HG03460 (cell line): ENCODE measurements at regions not wholly inside any gene's neighbourhood (a gene's known extent, or its start where the extent isn't known, plus 50 kb on each side); places are given as distances from the start of the nearest gene placed in this dataset.
"Not testable (repeated sequence)": the region's sequence is repeated elsewhere in the genome, so short reads cannot be mapped to it uniquely, and the experiment has no call there.

Experiments used
- ATAC-seq: cut with Tn5 transposase; IDR thresholded peaks from one replicate; pipeline ENCODE4 v1.9.1; 2021; ENCODE audit not compliant: unreplicated experiment

DNA sequence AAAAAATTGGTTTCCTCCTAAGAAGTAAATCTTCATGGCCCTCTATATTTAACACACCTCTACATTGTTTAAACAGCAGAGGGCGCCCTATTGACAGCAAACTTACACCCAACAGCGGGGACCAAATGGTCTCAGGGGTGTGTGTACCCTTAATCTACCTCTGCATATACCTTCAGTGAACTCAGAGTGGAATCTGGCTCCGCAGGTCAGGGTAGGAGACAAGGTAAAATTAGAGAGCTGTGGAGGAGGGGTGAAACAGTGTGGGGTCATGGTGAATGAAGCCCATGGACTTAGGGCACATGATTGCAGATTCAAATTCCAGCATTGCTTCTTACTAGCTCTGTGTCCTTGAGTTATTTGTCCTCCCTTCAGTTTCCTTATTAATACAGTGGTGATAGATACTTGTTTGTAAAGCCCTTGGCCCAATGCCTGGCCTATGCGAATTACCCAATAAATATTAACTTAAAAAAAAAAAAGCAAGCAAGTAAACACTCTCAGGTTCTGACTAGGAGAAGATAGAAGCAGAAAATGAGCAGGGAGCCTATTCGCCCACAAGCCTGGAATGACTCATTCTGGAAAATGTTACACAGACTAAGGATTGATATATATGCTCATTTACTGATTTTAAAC, 122.9 kb downstream of the CAVIN4 start:
- ATAC-seq = no peak

DNA sequence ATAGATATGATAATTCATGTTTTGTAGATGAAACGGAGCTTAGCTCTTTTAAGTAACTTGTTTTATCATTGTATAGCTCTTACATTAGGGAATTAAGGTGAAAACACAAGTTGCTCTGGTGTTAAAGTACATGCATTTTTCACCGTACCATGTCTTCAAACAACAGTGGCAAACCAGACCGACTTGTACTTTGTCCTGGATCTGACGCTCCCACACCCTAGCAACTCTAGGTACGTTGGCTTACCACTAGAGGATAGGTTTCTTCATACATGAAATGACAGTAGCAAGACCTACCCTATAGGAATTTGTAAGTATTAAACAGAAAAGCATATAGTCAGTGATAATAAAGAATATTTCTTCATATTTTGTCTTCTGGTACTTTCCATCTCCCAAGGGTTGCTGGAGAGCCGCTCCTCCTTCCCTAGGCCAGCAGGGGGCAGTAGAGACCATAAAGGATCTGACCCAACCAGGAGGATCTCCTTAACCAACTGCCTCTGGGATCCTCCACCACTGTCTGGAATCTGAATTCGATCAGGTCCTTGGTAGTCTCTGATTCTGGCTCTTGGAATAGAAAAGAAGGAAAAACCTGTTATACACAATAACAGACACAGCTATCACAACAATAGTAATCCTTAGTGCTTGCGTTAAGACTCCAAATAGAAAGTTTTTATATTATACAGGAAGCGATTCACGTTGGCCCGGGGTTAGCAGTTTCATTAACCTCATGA, 136.7 kb downstream of the CAVIN4 start:
- ATAC-seq = peak; percentile 88

DNA sequence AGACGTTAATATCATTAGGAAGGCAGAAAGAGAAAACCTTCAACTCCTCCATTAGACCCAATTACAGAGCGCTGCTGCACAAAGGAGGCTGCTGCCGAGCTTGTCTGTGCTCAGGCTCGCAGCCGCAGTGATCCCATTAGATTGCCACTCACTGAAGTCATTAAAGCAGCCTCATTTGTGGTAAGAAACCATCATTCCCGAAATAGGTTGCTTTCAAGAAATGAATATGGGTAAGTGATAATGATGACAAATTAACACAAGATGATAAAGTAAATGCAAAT, 137.2 kb downstream of the CAVIN4 start:
- ATAC-seq = no peak

DNA sequence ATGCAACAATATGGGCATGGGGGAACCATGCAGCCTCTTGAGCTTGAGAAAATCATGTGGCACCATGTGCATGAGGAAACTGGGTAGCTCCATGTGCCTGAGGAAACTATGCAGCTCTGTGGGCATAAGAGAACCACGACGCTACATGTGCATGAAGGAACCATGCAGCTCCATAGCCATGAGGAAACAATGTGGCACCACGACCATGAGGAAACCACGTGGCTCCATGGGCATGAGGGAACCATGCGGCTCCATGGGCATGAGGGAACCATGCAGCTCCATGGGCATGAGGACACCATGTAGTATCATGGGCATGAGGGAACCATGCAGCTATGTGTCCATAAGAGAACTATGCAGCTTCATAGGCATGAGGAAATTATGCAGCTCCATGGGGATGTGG, 140.8 kb downstream of the CAVIN4 start:
- ATAC-seq = no peak

DNA sequence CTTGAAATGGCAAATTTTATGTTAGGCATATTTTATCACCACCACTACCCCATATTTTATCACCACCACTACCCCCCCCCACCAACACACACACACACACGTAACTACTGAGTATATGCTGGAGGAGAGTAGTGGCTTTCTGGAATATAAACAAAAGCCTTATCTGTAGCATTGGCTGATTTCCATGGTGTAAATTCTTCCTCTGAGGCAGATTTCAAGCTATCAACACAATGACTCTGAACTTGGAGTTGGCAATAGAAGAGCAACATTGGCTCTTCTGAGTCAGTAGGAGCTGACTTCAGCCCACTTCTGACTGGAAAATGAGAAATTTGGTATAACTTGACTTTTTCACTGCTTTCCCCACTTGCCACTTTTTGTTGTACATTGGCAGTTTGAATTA, 143.0 kb downstream of the CAVIN4 start:
- no peak for ATAC-seq

DNA sequence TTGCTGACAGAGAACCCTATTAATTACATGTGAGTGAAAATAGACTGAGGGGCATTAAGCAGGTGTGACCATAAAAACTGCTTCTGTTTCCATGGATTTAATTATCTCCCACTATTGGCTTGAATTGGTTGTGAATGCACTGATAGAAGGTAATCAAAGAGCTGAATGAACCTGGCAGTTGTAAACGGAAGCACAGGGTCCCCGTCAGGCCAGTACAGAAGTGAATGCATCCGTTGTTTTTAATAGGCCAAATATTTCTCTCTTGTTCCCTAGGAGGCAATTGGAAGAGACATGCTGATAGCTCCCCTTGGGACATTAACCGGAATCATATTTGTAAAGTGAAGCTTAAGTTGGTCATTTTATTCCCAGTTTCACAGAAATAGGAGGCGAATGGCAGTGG, 147.0 kb downstream of the CAVIN4 start:
- ATAC-seq = no peak

DNA sequence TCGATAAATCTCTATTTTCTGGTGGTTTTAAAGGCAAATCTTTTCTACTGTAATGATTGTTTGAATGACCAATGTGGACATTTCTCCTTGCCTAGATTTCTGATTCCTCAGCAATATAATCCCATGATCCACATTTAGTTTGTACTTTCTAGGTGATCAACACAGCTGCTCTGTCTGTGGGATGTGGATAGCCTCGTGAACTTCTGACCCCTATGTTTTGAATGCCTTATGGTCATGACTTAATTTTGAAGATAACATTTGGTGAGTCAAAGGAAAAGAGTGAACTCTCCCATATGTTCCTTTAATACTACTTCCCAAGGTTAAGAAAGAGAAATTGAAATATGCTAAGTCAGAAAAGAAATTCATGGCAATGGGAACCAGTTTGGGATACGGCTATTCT, 147.5 kb downstream of the CAVIN4 start:
- no peak for ATAC-seq

DNA sequence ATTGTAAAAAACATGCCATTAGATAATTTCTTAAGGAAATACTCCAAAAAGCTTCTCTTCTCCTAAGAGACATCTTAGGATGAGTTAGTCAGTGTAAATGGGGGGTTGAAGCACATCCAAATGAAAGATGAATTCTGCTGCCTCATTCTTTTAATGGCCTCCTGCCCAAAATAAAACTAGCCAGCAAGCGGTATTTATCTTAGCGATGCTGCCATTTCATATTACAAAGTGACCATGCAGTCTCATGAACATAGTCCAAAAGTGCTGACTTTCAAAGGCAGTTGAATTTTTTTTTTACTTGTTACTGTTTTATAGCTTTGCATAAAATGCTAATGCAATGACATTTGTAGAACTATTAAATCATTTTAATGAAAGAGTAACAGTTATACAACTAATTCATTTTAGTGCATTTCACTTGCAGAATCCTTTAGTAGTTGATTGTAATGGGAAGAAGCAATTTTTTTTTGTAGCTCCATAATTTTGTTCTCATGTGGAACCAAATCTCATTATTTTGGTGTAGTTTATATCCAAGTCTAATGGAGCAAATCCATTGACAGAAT, 151.5 kb downstream of the CAVIN4 start:
- ATAC-seq = no peak

DNA sequence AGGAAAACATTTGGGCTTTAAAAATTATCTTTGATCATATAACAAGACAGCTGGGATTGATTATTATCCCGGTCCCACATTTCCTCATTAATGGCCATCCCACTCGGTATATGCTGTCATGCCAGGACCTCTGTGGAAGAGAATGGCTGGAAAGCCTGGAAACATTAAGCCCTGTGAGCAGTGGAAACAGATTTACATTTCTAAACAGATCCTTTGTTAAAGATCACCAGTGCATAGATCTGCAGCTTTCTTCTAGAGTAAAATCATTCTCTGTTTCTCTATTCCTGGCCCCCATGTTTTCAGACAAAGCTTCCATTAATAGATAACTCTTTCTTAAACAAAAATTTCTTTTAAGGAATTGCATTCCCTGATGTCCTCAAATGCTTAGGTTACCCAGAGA, 152.2 kb downstream of the CAVIN4 start:
- ATAC-seq = no peak

DNA sequence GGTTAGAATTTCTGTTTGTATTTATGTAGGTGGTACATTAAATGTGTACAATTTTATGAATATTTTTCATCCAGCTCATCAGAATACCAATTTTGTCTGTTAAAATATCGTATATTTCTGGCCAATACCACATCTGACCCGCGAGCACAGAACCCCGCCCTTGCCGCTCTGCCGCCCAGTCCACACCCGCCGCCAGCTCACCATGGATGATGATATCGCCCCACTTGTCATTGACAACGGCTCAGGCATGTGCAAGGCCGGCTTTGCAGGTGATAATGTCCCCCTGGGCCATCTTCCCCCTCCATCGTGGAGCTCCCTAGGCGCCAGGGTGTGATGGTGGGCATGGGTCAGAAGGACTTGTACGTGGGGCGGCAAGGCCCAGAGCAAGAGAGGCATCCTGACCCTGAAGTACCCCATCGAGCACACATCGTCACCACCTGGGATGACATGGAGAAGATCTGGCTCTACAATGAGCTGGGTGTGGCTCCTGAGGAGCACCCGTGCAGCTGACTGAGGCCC, 153.2 kb downstream of the CAVIN4 start:
- ATAC-seq = no peak

DNA sequence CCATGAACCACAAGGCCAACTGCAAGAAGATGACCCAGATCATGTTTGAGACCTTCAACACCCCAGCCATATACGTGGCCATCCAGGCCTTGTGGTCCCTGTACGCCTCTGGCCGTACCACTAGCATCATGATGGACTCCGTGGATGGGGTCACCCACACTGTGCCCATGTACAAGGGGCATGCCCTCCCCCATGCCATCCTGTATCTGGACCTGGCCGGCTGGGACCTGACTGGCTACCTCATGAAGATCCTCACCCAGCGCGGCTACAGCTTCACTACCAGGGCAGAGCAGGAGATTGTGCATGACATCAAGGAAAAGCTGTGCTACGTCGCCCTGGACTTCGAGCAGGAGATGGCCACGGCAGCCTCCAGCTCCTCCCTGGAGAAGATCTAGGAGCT, 153.7 kb downstream of the CAVIN4 start:
- no peak for ATAC-seq

DNA sequence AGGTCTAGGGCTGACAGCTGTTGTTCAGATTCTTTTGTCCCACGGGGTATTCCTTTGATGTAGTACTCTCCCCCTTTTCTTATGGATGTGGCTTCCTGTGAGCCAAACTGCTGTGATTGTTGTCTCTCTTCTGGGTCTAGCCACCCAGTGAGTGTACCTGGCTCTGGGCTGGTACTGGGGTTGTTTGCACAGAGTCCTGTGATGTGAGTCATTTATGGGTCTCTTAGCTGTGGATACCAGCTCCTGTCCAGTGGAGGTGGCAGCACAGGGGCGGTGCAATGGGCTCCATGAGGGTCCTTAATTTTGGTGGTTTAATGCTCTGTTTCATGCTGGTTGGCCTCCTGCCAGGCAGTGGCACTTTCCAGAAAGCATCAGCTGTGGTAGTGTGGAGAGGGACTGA, 161.3 kb downstream of the CAVIN4 start:
- no peak for ATAC-seq

DNA sequence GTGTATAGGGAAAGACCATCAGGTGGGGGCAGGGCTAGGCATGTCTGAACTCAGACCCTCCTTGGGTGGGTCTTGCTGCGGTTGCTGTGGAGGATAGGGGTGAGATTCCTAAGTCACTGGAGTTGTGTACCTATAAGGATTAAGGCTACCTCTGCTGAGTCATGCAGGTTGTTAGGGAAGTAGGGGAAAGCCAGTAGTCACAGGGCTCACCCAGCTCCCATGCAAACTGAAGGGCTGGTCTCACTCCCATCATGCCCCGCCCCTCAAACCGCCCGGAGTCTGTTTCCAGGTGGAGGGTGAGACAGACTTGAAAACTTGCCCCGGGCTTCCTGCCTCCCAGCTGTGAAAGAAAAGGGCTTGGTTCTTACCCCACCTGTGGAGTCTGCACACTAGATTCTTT, 161.8 kb downstream of the CAVIN4 start:
- ATAC-seq = no peak

DNA sequence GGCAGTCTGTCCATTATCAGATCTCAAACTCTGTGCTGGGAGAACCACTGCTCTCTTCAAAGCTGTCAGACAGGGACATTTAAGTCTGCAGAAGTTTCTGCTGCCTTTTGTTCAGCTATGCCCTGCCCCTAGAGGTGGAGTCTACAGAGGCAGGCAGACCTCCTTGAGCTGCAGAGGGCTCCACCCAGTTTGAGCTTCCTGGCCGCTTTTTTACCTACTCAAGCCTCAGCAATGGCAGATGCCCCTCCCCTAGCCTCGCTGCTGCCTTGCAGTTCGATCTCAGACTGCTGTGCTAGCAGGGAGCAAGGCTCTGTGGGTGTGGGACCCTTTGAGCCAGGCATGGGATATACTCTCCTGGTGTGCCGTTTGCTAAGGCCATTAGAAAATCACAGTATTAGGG, 171.1 kb downstream of the CAVIN4 start:
- ATAC-seq = not testable (repeated sequence)

DNA sequence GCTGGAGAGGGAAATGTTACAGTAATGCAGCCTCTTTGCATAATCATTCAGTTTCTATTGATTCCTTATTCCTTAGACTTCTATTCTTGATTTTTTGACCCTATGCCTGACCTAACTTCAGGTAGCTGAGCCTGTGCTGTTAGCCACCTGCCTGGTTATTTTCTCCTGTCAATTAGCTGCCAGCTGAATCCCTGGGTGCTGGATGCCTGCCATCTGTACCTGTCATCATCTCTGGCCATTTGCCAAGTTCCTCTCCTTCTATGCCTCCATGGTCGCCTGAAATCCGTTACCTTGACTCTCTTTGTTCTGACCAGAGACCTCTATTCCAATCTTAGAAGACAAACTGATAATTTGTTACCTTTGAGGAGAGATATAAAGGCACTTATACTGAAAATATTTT, 178.3 kb downstream of the CAVIN4 start:
- ATAC-seq = no peak

DNA sequence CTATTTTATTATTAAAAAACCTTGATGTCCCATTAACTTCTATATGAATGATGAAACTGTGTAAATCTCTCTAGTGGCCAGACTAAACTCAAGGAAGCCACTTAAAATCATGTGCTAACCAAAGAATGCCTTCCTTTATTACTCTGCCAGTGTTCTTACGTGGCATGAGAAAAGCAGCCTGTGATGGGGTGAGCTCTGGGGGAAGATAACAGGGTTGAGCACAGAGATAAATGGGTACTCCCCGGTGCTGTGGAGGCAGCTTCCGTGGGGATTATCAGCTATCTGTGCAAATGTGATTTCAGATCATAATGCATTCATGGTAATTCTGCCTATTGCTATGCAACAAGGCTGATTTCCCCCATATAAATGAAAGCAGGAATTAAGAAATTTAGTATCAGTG, 181.3 kb downstream of the CAVIN4 start:
- no peak for ATAC-seq

DNA sequence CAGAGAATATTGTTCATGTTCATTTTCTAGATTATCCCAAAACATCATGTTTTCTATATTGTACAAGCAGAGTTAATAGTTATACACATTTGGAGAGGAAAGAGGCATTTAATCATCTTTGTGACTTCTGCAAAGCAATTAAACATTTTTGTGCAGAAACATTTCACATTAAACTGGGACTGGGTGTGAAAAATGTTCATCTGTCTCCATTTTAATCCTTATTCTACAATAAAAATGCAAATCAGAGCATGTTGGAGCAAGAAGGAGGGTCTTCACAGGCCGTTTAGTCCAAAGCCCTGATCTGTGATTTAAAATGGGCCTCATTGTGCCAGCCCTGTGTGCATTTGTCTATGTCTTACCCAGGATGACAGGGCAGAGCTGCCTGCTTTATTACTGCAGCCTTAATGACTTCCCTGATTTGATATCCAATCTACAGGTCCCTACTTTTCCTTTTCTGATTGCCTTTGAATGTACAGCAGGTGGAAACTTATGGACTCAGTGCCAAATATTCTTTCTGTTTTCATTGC, 183.5 kb downstream of the CAVIN4 start:
- no peak for ATAC-seq

DNA sequence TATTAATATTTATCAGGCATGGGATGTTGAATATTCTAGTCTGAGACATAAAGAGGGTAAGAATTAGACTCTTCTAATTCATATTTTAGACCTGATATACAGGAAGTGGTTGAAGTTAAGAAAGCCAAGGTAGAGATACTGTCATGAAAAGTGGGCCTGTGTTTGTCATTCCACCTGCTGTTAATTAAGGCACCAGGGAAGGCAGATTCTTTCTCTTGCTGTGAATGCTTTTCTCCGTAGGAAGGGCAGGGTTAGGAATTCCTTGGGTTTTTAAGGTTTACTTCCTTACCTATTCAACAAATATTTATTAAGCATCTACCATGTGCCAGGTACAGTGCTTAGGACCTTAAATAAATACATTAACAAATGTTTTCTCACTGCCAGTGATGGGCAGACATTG, 196.4 kb downstream of the CAVIN4 start:
- no peak for ATAC-seq

DNA sequence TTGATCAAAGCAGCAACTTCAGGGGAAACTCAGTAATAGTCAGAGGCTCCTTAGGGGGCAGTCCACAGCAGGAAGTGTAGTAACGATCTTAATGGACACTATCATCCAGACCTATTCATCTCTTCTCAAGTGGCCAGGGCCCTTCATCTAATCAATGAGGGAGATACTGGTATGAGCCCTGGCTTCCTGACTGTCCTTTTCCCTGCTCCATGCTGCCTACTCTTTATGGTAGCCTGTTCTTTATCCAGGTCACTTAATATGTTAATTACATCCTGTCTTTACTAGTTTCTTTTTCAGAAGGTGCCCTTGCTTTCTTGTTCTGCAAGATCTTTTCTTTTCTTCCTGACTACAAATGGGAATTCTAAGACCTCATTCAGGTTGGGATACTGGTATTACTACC, 197.1 kb downstream of the CAVIN4 start:
- no peak for ATAC-seq

DNA sequence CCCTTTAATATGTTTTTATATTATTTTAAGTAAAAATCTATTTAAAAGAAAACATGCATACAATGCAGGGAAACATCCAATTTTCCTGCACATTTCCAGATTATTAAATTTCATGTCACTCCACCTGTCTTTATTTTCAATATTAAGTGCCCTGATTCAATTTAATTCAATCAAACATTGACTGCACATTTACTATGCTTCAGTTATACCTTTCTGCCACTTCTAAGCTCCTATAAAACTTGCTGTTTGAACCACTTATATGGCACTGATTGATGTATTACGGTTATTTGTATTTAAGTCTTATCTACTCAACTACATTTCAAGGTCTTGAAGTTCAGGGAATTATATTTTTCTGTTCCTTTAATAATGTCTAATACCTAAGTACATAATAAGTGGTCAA, 198.0 kb downstream of the CAVIN4 start:
- ATAC-seq = no peak

DNA sequence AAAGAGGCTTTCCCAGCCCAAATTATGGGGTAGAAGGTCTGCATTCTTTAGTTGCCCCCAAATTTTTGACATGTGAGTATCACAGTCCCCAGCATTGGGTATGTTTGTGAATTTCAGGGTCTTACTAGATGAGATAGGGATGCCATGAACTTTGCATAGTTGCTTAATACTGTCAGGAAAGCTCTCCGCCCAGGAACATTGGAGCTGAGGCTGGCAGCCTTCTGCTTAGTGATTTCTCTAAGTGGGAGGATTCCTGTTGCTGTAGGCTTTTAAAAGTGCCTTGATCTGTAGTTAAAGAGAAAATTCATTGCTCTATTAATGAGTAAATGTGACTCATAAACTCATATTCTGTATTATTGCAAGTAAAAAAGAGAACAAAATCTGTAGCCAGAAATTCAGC, 206.9 kb downstream of the CAVIN4 start:
- no peak for ATAC-seq

DNA sequence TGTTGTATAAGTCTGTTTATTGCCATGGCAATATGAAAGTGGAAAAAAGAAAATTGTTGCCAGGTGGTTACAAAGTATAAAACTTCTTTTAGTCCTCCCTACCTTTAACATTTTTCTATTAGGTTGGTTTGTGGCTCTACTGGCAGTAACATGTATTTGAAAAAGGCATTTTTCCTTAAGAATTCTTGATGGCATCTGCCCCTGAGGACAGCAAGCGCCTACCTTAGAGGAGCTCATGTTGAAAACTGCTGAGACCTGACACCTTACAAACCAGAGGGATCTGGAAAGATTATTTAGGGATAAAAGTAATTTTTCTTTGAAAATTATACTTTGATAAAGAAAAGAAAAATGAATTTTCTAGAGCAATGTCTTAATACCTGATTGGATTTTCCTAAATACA, 208.1 kb downstream of the CAVIN4 start:
- no peak for ATAC-seq
